GM12878 (cell line): ENCODE measurements at regions not wholly inside any gene's neighbourhood (a gene's known extent, or its start where the extent isn't known, plus 50 kb on each side); places are given as distances from the start of the nearest gene placed in this dataset.

ENCODE experiments used
- ATAC-seq: fragments of 200-7000 bp; cut with Tn5 transposase; 3 replicates; pipeline ENCODE4 v1.9.1; 2020; ENCODE audit warnings: mild to moderate bottlenecking, moderate library complexity
- BruUV-seq: library from RNA; stranded (reverse); fragments of 400-500 nt; replicated peaks from 2 replicates; lab custom pipeline; 2021; lab: Mats Ljungman, UMichigan
- CTCF ChIA-PET: fragments of 300-600 bp; sonication (Branson Sonifier 250); formaldehyde crosslinking; extraction: SDS; loops from one replicate; lab custom pipeline; 2021; ENCODE audit warnings: inconsistent platforms; lab: Yijun Ruan, JAX
- POLR2A ChIA-PET: fragments of 350-600 bp; formaldehyde crosslinking; extraction: SDS; loops from one replicate; lab custom pipeline; 2021; ENCODE audit warnings: inconsistent platforms; lab: Charles Lee
- RAD21 ChIA-PET: fragments of 300-600 bp; sonication (Branson Sonifier 250); formaldehyde crosslinking; loops from one replicate; lab custom pipeline; 2023; ENCODE audit warnings: antibody characterized with exemption; ENCODE audit not compliant: unreplicated experiment; lab: Charles Lee
- SMC1A ChIA-PET: fragments of 300-600 bp; sonication (Branson Sonifier 250); formaldehyde crosslinking; loops from one replicate; lab custom pipeline; 2023; ENCODE audit not compliant: unreplicated experiment, uncharacterized antibody; lab: Charles Lee
- DNase-seq: peaks from one replicate; pipeline ENCODE4 v3.0.0-alpha.2; 2011; ENCODE audit warnings: low read depth, low spot score
- FAIRE-seq: peaks from 3 replicates; lab custom pipeline; 2011; peaks lifted over from hg19 to GRCh38; lab: Jason Lieb, UNC
- H2AFZ ChIP-seq: 2 replicates; pipeline ENCODE4 v1.6.0; 2011; ENCODE audit warnings: low read depth, low read length, control low read depth; ENCODE audit not compliant: control insufficient read depth
- H3K27ac ChIP-seq: 2 replicates; pipeline ENCODE4 v1.5.1; 2011; ENCODE audit warnings: control low read depth; ENCODE audit not compliant: control insufficient read depth, insufficient read depth
- H3K27me3 ChIP-seq, 2 experiments: replicated peaks in 1 of 2; 2 replicates each; pipeline versions ENCODE4 v1.6.0 to v1.6.1; 2011; ENCODE audit warnings: low read length in 1 of 2; ENCODE audit not compliant: control insufficient read depth in 2 of 2, insufficient read depth in 2 of 2
- H3K36me3 ChIP-seq, 2 experiments: 2 replicates each; pipeline ENCODE4 v1.5.1; 2011; ENCODE audit warnings: low read length in 1 of 2; ENCODE audit not compliant: control insufficient read depth in 2 of 2, insufficient read depth in 2 of 2
- H3K4me1 ChIP-seq: 2 replicates; pipeline ENCODE4 v1.6.1; 2011; ENCODE audit warnings: mild to moderate bottlenecking, low read length, moderate library complexity, mixed read lengths; ENCODE audit not compliant: control insufficient read depth, insufficient read depth
- H3K4me2 ChIP-seq: 2 replicates; pipeline ENCODE4 v1.6.0; 2011; ENCODE audit warnings: control low read depth; ENCODE audit not compliant: control insufficient read depth, insufficient read depth
- H3K4me3 ChIP-seq: fragments of 200-600 bp; sonication (generic); 2 replicates; pipeline ENCODE4 v1.5.1; 2016
- H3K79me2 ChIP-seq: 2 replicates; pipeline ENCODE4 v1.6.0; 2011; ENCODE audit warnings: low read length; ENCODE audit not compliant: control insufficient read depth, insufficient read depth
- H3K9ac ChIP-seq: 2 replicates; pipeline ENCODE4 v1.8.0; 2011; ENCODE audit warnings: low read length, control low read depth, mixed read lengths; ENCODE audit not compliant: control insufficient read depth, insufficient read depth
- H3K9me3 ChIP-seq: replicated peaks from 3 replicates; pipeline ENCODE4 v1.5.1; 2011; ENCODE audit warnings: mild to moderate bottlenecking, low read length; ENCODE audit not compliant: control insufficient read depth, insufficient read depth
- H4K20me1 ChIP-seq: 2 replicates; pipeline ENCODE4 v1.6.0; 2011; ENCODE audit not compliant: control insufficient read depth, insufficient read depth
- ATF7 ChIP-seq: fragments of 450-650 bp; IDR thresholded peaks from 2 replicates; pipeline ENCODE4 v1.6.1; 2016; ENCODE audit warnings: low read depth, mild to moderate bottlenecking
- BACH1 ChIP-seq: fragments of 450-650 bp; IDR thresholded peaks from 2 replicates; pipeline ENCODE4 v1.6.1; 2017; ENCODE audit warnings: mild to moderate bottlenecking, borderline replicate concordance
- CEBPB ChIP-seq, 2 experiments: fragments of 150-350 bp in 1 of 2; IDR thresholded peaks; 2 replicates each; pipeline ENCODE4 v1.6.1; 2012 to 2014; ENCODE audit warnings: low read depth in 2 of 2, low read length in 2 of 2, borderline replicate concordance in 1 of 2, inconsistent platforms in 1 of 2
- CHD1 ChIP-seq: IDR thresholded peaks from 2 replicates; pipeline ENCODE4 v1.6.1; 2012; ENCODE audit warnings: low read depth, low read length, improper control_type of control experiment
- GATAD2B ChIP-seq: fragments of 450-650 bp; conservative IDR thresholded peaks from 2 replicates; pipeline ENCODE4 v1.6.1; 2017; ENCODE audit warnings: low read depth, mild to moderate bottlenecking, moderate library complexity
- HDAC6 ChIP-seq: fragments of 200-600 bp; sonication (generic); IDR thresholded peaks from one replicate; pipeline ENCODE4 v1.8.0; 2017; ENCODE audit warnings: antibody characterized with exemption; ENCODE audit not compliant: unreplicated experiment
- JUNB ChIP-seq: IDR thresholded peaks from 2 replicates; pipeline ENCODE4 v1.6.1; 2016; ENCODE audit warnings: antibody characterized with exemption, mild to moderate bottlenecking
- KAT2A ChIP-seq: conservative IDR thresholded peaks from 2 replicates; pipeline ENCODE4 v1.6.1; 2011; ENCODE audit warnings: low read depth, low read length; ENCODE audit not compliant: control insufficient read depth
- MTA3 ChIP-seq: IDR thresholded peaks from 2 replicates; pipeline ENCODE4 v1.6.1; 2012; ENCODE audit warnings: low read length, inconsistent platforms, borderline replicate concordance
- NFXL1 ChIP-seq: fragments of 450-650 bp; IDR thresholded peaks from 2 replicates; pipeline ENCODE4 v1.6.1; 2017; ENCODE audit warnings: antibody characterized with exemption, mild to moderate bottlenecking, borderline replicate concordance
- PML ChIP-seq: IDR thresholded peaks from 2 replicates; pipeline ENCODE4 v1.6.1; 2012; ENCODE audit warnings: low read length, inconsistent platforms
- POLR2AphosphoS2 ChIP-seq: IDR thresholded peaks from 2 replicates; pipeline ENCODE4 v1.6.1; 2011; ENCODE audit warnings: low read depth, mild to moderate bottlenecking, low read length, improper control_type of control experiment, moderate library complexity
- SIX5 ChIP-seq: IDR thresholded peaks from 2 replicates; pipeline ENCODE4 v1.6.1; 2011; ENCODE audit warnings: mild to moderate bottlenecking, low read depth, low read length, moderate library complexity; ENCODE audit not compliant: severe bottlenecking
- YY1 ChIP-seq: IDR thresholded peaks from 2 replicates; pipeline ENCODE4 v1.6.1; 2011; ENCODE audit warnings: low read depth, mild to moderate bottlenecking, low read length
- ZNF384 ChIP-seq: IDR thresholded peaks from 2 replicates; pipeline ENCODE4 v1.6.1; 2012; ENCODE audit warnings: low read depth, mild to moderate bottlenecking, low read length, improper control_type of control experiment, borderline replicate concordance
- ZZZ3 ChIP-seq: IDR thresholded peaks from 2 replicates; pipeline ENCODE4 v1.6.1; 2011; ENCODE audit warnings: low read depth; ENCODE audit not compliant: control insufficient read depth, insufficient read length
- WGBS: methylation state at CpG from one replicate; pipeline ENCODE4 v1.1.6; 2016; ENCODE audit warnings: low lambda C conversion rate; ENCODE audit not compliant: insufficient replicate concordance, insufficient coverage; ENCODE audit errors: missing lambda C conversion rate; 5-methylcytosine and 5-hydroxymethylcytosine counted together
- in situ Hi-C: fragments of 300-500 bp; cut with MboI; formaldehyde crosslinking; loops from 9 replicates; pipeline ENCODE4 v1.14.3; 2018; ENCODE audit warnings: mixed read lengths
- intact Hi-C: fragments of 100-400 bp; cut with micrococcal nuclease; formaldehyde crosslinking; loops from one replicate; pipeline ENCODE4 v1.14.2; 2022; ENCODE audit not compliant: unreplicated experiment
- TF ChIP-seq, protein P1 (sequence below): IDR thresholded peaks from 2 replicates; pipeline ENCODE4 v1.6.1; 2011; ENCODE audit warnings: low read depth, low read length, improper control_type of control experiment, borderline replicate concordance
- TF ChIP-seq, protein P2 (sequence below): fragments of 450-650 bp; formaldehyde crosslinking; IDR thresholded peaks from 2 replicates; pipeline ENCODE4 v1.4.0; 2020; ENCODE audit warnings: mild to moderate bottlenecking, moderate library complexity

DNA sequence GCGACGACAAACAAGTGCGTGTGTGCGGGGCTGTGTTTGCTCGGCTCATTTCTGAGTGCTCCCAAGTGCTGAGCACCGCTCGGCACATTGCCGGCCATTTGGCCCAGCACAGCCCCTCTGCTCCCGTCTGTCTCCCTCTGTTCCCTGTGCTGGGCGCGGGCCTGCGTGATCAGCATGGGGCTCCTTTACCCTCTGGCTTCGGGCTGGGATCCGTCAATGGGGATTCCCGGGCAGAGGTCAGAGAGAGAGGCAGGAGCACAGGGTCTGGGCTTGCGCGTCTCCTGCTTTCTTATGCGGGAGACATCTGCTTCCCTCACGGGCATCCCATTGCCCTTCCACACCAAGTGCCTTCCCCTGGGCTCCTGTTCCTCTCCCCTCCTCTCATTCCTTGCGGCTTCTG lies 234.0 kb downstream of the ACKR3 start (continued):
- TF ChIP-seq CHD1 (no peak), ZNF384 (no peak), ZZZ3 (no peak)

DNA sequence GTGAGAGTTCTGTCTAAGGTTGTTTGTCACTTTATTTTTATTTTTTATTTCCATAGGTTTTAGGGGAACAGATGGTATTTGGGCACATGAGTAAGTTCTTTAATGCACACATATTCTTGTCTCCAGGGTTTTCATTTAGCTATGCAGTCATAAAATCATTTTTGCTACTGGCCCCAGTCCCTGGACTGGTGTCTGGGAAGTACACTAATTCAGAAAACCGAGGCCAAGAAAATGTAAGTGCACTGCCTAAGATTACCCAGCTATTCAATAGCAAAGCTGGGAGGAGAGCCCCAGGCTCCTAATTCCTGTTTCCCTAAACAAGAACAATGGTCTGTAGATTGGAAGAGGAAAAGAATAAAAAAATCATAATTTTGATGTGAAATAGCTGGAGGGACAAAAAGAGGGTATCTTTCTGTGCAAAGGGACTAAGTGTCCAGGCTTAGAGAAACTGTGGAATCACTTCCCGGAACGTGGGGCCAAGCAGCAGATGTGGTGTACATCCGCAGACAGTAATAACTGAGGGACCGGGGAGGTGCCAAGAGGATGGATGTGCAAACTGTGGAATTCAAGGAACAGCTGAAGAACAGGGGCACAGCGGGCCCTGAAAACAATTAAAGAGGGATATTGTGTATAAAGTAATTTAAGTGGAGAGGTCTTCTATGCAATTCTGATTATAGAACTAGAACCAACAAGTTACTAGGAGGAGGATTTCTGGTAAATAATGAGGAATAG lies 236.3 kb downstream of the ACKR3 start:
- RAD21 ChIA-PET: no interaction called here
- ATAC-seq (no peak), DNase-seq (no peak), FAIRE-seq (no peak)
- H3K27ac ChIP-seq: no peak overlapping the region
- H3K9me3 ChIP-seq: peaks cover 7% of the 10 kb centered on the region; the same call in 1 of the 3 replicates
- in situ Hi-C loops (no loop called here), intact Hi-C loops (no loop called here)
- H3K36me3 ChIP-seq: no peaks in the 10 kb centered on the region
- 12% methylated on average over 6 of the region's 6 CpGs for WGBS
- H3K4me2 ChIP-seq: no peak overlapping the region
- TF ChIP-seq MTA3 (no peak), JUNB (no peak), ATF7 (no peak), PML (no peak), HDAC6 (no peak), YY1 (no peak), NFXL1 (no peak), CEBPB (IDR thresholded peaks at IDR 0.05; ENCODE audit: borderline replicate concordance in 1 of 2, low read depth in 2 of 2, low read length in 2 of 2) (no peak), BACH1 (no peak), GATAD2B (no peak), SIX5 (no peak), POLR2AphosphoS2 (no peak), KAT2A (no peak)
- TF ChIP-seq, protein P1, sequence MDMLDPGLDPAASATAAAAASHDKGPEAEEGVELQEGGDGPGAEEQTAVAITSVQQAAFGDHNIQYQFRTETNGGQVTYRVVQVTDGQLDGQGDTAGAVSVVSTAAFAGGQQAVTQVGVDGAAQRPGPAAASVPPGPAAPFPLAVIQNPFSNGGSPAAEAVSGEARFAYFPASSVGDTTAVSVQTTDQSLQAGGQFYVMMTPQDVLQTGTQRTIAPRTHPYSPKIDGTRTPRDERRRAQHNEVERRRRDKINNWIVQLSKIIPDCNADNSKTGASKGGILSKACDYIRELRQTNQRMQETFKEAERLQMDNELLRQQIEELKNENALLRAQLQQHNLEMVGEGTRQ: no peak
- TF ChIP-seq, protein P2, sequence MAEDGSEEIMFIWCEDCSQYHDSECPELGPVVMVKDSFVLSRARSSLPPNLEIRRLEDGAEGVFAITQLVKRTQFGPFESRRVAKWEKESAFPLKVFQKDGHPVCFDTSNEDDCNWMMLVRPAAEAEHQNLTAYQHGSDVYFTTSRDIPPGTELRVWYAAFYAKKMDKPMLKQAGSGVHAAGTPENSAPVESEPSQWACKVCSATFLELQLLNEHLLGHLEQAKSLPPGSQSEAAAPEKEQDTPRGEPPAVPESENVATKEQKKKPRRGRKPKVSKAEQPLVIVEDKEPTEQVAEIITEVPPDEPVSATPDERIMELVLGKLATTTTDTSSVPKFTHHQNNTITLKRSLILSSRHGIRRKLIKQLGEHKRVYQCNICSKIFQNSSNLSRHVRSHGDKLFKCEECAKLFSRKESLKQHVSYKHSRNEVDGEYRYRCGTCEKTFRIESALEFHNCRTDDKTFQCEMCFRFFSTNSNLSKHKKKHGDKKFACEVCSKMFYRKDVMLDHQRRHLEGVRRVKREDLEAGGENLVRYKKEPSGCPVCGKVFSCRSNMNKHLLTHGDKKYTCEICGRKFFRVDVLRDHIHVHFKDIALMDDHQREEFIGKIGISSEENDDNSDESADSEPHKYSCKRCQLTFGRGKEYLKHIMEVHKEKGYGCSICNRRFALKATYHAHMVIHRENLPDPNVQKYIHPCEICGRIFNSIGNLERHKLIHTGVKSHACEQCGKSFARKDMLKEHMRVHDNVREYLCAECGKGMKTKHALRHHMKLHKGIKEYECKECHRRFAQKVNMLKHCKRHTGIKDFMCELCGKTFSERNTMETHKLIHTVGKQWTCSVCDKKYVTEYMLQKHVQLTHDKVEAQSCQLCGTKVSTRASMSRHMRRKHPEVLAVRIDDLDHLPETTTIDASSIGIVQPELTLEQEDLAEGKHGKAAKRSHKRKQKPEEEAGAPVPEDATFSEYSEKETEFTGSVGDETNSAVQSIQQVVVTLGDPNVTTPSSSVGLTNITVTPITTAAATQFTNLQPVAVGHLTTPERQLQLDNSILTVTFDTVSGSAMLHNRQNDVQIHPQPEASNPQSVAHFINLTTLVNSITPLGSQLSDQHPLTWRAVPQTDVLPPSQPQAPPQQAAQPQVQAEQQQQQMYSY (CRISPR knock-in tag): no peak
- POLR2A ChIA-PET: no interaction called here
- no peaks in the 10 kb centered on the region for H3K4me1 ChIP-seq
- no peak overlapping the region for H3K9ac ChIP-seq
- no peak overlapping the region for H2AFZ ChIP-seq
- no peaks in the 10 kb centered on the region for H3K79me2 ChIP-seq
- H3K4me3 ChIP-seq: no peak overlapping the region
- H3K27me3 ChIP-seq: peaks cover 2 to 3% of the 10 kb centered on the region in 2 experiments; a peak in 2 of 4 replicates
- H4K20me1 ChIP-seq: no peaks in the 10 kb centered on the region
- BruUV-seq: no TSS peak
- SMC1A ChIA-PET: interaction anchor here (1.8 kb wide), 1 partner anchor 293 kb away, joined by 3 read pairs; no protein-coding TSS in a partner anchor
- CTCF ChIA-PET: interaction anchor here (1.2 kb wide), 1 partner anchor 150 kb away, joined by 3 read pairs; no protein-coding TSS in a partner anchor
